BLaER1 treated with 17β-estradiol and CSF1 and Interleukin-3, amounts not matched to agents 10 nM and 100 nM (cell line): ENCODE measurements at regions not wholly inside any gene's neighbourhood (a gene's known extent, or its start where the extent isn't known, plus 50 kb on each side); places are given as distances from the start of the nearest gene placed in this dataset.

Source experiments
- H3K27ac ChIP-seq, 11 experiments: shearing (Covaris generic); formaldehyde crosslinking; 2 replicates each; pipeline ENCODE4 v1.8.1; 2022
- H3K27me3 ChIP-seq, 11 experiments: shearing (Covaris generic); formaldehyde crosslinking; 2 replicates each; pipeline ENCODE4 v1.8.1; 2022
- H3K36me3 ChIP-seq, 11 experiments: shearing (Covaris generic); formaldehyde crosslinking; 2 replicates each; pipeline ENCODE4 v1.8.1; 2022
- H3K4me1 ChIP-seq, 10 experiments: shearing (Covaris generic); formaldehyde crosslinking; 2 replicates each; pipeline ENCODE4 v1.8.1; 2022
- H3K4me2 ChIP-seq, 11 experiments: shearing (Covaris generic); formaldehyde crosslinking; 2 replicates each; pipeline ENCODE4 v1.8.1; 2022
- H3K4me3 ChIP-seq, 10 experiments: shearing (Covaris generic); formaldehyde crosslinking; 2 replicates each; pipeline ENCODE4 v1.8.1; 2022
- H3K9ac ChIP-seq, 11 experiments: shearing (Covaris generic); formaldehyde crosslinking; 2 replicates each; pipeline ENCODE4 v1.8.1; 2022
- H3K9me3 ChIP-seq, 11 experiments: shearing (Covaris generic); formaldehyde crosslinking; replicated peaks in 1 of 11; 2 replicates each; pipeline ENCODE4 v1.8.1; 2022
- H4K20me1 ChIP-seq, 11 experiments: shearing (Covaris generic); formaldehyde crosslinking; 2 replicates each; pipeline ENCODE4 v1.8.1; 2022
- Cebpa-rat ChIP-seq, 11 experiments: shearing (Covaris generic); IDR thresholded peaks; 2 replicates each; pipeline ENCODE4 v1.8.1; 2022

DNA sequence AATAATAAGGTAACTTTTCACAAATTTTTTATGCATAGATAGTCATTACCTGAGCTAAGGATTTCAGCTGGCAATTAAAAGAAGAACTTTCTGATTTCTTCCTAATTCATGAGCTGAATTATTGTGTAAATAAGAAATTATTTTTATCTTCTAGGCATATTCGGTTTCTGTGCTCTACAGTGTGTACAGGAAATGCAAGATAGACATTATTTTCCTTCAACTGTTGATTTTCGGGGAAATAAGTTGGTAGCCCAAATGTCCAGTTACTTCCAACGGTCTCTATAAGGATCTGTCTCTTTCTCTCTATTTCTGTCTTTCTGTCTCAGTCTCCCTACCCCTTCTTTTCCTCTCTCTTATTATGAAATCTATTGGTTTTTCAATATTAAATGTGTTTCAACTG is 137.3 kb upstream of the CLNK start:
- Histone ChIP-seq H3K9me3 (no peaks in the 10 kb centered on the region), H4K20me1 (no peaks in the 10 kb centered on the region), H3K27ac (no peak overlapping the region), H3K27me3 (no peaks in the 10 kb centered on the region), H3K9ac (no peak overlapping the region), H3K36me3 (no peaks in the 10 kb centered on the region), H3K4me1 (no peaks in the 10 kb centered on the region), H3K4me2 (no peak overlapping the region), H3K4me3 (no peak overlapping the region)
- no peak for TF ChIP-seq Cebpa-rat (IDR thresholded peaks at IDR 0.05)

DNA sequence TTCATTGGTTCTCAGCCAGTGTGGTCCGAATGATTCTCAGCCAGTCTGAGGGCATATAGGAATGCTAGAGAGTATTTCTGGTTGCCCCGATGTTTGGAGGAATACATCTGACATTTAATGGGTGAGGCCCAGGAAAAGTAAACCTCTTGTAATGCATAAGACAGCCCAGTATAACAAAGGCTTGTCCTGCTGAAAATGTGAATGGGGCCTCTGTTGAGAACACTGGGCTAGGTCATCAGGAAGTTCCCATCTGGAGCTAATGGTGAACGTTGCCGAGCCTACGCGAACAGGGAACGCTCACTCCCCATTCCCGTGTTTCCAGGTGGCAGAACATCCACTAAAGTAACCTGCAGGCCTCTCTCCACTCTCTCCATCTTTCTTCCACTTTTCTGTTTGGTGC is 132.0 kb upstream of the CLNK start:
- Histone ChIP-seq H3K9me3 (peaks cover 19 to 30% (median 22%) of the 10 kb centered on the region in 11 experiments), H3K36me3 (no peaks in the 10 kb centered on the region), H3K4me2 (no peak overlapping the region), H3K9ac (no peak overlapping the region), H3K4me3 (no peak overlapping the region), H4K20me1 (no peaks in the 10 kb centered on the region), H3K27ac (no peak overlapping the region), H3K27me3 (no peaks in the 10 kb centered on the region), H3K4me1 (no peaks in the 10 kb centered on the region)
- no peak for TF ChIP-seq Cebpa-rat (IDR thresholded peaks at IDR 0.05)

DNA sequence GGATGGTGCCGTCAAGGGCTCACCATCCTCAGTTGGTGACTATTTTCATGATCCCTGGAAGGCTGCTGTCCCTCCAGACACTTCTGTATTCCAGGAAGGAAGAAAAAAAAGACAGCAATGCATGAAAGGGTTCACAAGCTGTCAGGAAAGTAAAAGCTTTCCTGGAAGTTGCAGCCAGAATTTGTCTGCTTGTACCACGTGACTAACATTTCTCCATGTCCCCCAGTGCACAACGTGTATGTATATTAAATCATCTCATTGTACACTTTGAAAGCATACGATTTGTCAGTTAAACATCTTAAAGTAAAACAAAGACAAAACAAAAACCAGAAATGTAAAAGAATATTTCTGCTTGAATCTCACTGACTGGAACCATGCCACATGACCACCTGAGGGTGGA is 127.4 kb upstream of the CLNK start:
- Histone ChIP-seq H3K4me3 (no peak overlapping the region), H3K27me3 (no peaks in the 10 kb centered on the region), H3K4me2 (no peak overlapping the region), H3K9ac (no peak overlapping the region), H3K36me3 (no peaks in the 10 kb centered on the region), H3K4me1 (no peaks in the 10 kb centered on the region), H4K20me1 (no peaks in the 10 kb centered on the region), H3K9me3 (peaks cover 19 to 30% (median 23%) of the 10 kb centered on the region in 11 experiments), H3K27ac (no peak overlapping the region)
- no peak for TF ChIP-seq Cebpa-rat (IDR thresholded peaks at IDR 0.05)

DNA sequence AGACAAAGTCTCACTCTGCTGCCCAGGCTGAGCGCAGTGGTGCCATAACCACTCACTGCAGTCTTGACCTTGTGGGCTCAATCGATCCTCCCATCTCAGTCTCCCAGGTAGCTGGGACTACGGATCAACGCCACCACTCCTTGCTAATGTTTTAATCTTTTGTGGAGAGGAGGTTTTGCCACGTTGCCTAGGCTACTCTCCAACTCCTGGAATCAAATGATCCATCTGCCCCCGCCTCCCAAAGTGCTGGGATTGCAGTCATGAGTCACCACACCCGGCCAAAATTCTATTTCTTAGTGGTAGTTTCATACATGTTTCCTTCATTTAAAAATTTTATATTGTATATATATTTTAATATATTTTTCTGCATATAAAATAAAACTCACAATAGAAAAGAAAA is 125.8 kb upstream of the CLNK start:
- 0 out of 20 replicates have a peak, but pooled peaks cover 0 to 4% (median 0%) of the 10 kb centered on the region in 10 experiments for H3K4me1 ChIP-seq
- H3K4me3 ChIP-seq, result no peak overlapping the region
- H3K9ac ChIP-seq, result no peak overlapping the region
- no peak overlapping the region for H3K27ac ChIP-seq
- H3K9me3 ChIP-seq, result peaks cover 19 to 43% (median 35%) of the 10 kb centered on the region in 11 experiments
- TF ChIP-seq Cebpa-rat (IDR thresholded peaks at IDR 0.05), result no peak
- no peaks in the 10 kb centered on the region for H3K36me3 ChIP-seq
- H4K20me1 ChIP-seq, result no peaks in the 10 kb centered on the region
- no peaks in the 10 kb centered on the region for H3K27me3 ChIP-seq
- no peak overlapping the region for H3K4me2 ChIP-seq

DNA sequence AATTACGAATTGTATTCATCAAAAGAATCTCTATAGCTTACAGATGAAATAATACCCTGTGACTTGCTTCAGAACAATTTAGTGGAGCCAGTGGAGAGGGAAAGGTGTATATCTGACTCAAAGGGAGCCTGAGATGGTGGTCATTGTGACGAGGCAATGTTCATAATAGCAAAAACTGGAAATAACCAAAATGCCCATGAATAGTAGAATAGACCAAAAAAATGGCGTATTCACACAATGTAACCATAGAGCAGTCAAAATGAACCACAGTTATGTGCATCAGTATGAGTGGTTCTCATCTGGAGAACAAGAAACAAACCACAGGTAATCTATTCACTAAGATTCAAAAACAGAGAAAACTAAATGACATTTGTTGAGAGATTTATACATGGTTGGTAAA is 125.3 kb upstream of the CLNK start:
- H3K9me3 ChIP-seq, result peaks cover 19 to 46% (median 39%) of the 10 kb centered on the region in 11 experiments
- no peaks in the 10 kb centered on the region; a peak in 1 of 22 replicates for H3K27me3 ChIP-seq
- no peak overlapping the region for H3K27ac ChIP-seq
- H3K4me1 ChIP-seq, result 0 out of 20 replicates have a peak, but pooled peaks cover 0 to 4% (median 0%) of the 10 kb centered on the region in 10 experiments
- H3K9ac ChIP-seq, result no peak overlapping the region
- no peak overlapping the region for H3K4me3 ChIP-seq
- no peak for TF ChIP-seq Cebpa-rat (IDR thresholded peaks at IDR 0.05)
- no peaks in the 10 kb centered on the region for H4K20me1 ChIP-seq
- no peaks in the 10 kb centered on the region for H3K36me3 ChIP-seq
- H3K4me2 ChIP-seq, result no peak overlapping the region

DNA sequence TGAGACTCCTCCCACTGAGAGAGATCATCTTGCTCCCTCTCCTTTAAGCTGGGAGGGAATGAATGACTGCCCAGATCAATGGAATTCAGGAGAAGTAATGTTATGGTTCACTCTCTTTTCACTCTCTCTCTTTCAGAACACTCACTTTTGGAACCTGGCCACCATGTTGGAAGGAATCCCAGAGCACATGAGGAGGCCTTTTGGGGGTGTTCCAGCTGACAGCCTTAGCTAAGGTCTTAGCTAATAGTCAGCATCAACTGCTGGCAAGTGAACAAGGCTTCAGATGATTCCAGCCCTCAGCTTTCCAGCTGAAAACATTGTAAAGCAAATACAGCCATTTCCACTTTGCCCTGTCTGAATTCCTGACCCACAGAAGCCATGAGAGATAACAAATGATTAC is 124.0 kb upstream of the CLNK start:
- H3K27me3 ChIP-seq, result no peaks in the 10 kb centered on the region; a peak in 1 of 22 replicates
- no peaks in the 10 kb centered on the region for H3K36me3 ChIP-seq
- H3K27ac ChIP-seq, result no peak overlapping the region
- H3K9me3 ChIP-seq, result peaks cover 12 to 40% (median 30%) of the 10 kb centered on the region in 11 experiments
- H4K20me1 ChIP-seq, result no peaks in the 10 kb centered on the region
- no peak overlapping the region for H3K4me2 ChIP-seq
- TF ChIP-seq Cebpa-rat (IDR thresholded peaks at IDR 0.05), result no peak
- H3K9ac ChIP-seq, result no peak overlapping the region
- peaks cover 0 to 11% (median 2%) of the 10 kb centered on the region in 10 experiments; a peak in 6 of 20 replicates for H3K4me1 ChIP-seq
- no peak overlapping the region for H3K4me3 ChIP-seq

DNA sequence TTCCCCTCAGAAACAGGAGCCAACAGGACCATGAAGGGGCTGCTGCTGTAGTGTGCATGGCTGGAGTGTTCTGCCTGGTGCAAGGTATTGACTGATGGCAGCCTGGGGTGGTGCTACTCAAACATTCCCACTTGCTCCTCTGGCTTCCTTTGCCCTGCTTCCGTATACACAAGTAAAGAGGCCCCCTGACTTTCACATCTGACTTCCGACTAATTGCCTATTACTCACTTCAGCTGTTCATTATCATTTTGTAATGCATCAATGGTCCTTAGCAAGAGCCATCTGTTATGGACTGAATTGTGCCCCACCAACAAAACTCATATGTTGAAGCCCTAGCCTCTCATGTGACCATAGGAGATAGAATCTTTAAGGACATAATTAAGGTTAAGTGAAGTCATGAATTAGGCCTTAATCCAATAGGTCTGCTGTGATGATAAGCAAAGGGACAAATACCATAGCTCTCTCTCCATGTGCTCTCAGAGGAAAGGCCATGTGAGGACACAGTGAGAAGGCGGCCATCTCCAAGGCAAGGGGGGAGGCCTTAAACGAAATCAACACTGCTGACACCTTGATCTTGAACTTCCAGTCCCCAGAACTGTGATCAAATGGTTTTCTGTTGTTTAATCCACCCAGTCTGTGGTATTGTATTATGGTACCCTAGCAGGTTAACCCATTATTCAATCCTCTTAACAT is 122.5 kb upstream of the CLNK start:
- TF ChIP-seq Cebpa-rat (IDR thresholded peaks at IDR 0.05), result no peak
- H3K36me3 ChIP-seq, result no peaks in the 10 kb centered on the region
- peaks cover 4 to 29% (median 19%) of the 10 kb centered on the region in 11 experiments; a peak in 19 of 22 replicates for H3K9me3 ChIP-seq
- no peak overlapping the region for H3K9ac ChIP-seq
- no peak overlapping the region for H3K4me2 ChIP-seq
- peaks cover 0 to 12% (median 2%) of the 10 kb centered on the region in 10 experiments; a peak in 6 of 20 replicates for H3K4me1 ChIP-seq
- no peaks in the 10 kb centered on the region for H4K20me1 ChIP-seq
- H3K27me3 ChIP-seq, result no peaks in the 10 kb centered on the region; a peak in 1 of 22 replicates
- no peak overlapping the region for H3K4me3 ChIP-seq
- no peak overlapping the region for H3K27ac ChIP-seq

DNA sequence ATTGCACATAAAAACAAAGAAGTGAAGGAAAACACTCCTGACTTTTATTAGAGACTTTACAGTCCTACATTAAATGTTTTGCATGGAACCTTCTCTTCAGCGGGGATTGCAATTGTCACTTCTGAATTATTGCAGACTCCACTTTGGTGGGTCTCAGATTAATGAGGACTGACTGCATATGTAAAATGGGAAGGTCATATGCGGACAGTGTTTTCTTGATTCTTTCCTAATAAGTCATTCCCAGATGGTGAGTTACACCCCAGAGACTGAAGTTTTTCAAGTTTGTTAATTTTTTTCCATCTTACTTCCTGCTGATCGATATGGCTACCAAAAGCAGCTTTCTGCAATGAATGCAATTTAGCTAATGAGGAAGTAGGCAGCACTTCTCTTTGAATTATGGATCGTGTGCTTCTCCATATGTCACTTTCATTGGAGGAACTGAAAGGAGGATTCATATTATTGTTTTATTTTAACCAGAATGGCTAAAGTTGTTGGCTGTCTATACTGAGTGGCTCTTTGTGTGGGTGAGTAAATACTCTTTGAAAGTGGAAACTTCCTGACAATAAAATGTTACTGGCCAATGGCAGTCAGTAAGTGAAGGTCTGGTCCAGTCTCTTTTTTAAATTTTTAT is 119.3 kb upstream of the CLNK start:
- Histone ChIP-seq H3K36me3 (no peaks in the 10 kb centered on the region), H3K4me2 (peak overlapping the region in 3 of 11 experiments; percentile 15 to 66 (median 58); a peak in 5 of 22 replicates), H3K4me3 (no peak overlapping the region), H3K9ac (no peak overlapping the region), H3K4me1 (peaks cover 0 to 12% (median 2%) of the 10 kb centered on the region in 10 experiments; a peak in 6 of 20 replicates), H3K27ac (no peak overlapping the region), H3K9me3 (peaks cover 4 to 38% (median 26%) of the 10 kb centered on the region in 11 experiments; a peak in 19 of 22 replicates), H4K20me1 (no peaks in the 10 kb centered on the region), H3K27me3 (no peaks in the 10 kb centered on the region; a peak in 1 of 22 replicates)
- TF ChIP-seq Cebpa-rat (IDR thresholded peaks at IDR 0.05), result no peak

DNA sequence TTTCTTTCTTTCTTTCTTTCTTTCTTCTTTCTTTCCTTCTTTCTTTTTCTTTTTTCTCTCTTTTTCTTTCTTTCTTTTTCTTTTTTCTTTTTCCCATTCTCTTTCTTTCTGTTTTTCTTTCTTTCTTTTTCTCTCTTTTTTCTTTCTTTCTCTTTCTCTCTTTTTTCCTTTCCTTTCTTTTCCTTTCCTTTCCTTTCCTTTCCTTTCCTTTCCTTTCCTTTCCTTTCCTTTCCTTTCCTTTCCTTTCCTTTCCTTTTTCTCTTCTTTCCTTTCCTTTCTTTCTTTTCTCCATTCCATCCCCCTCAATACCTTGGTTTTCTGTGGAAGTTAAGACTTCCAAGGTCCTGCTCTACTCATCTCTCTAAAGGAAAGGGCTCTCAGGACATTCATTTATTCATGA is 102.8 kb upstream of the CLNK start:
- H3K9me3 ChIP-seq, result no peaks in the 10 kb centered on the region
- H3K27ac ChIP-seq, result no peak overlapping the region
- no peaks in the 10 kb centered on the region for H4K20me1 ChIP-seq
- no peak for TF ChIP-seq Cebpa-rat (IDR thresholded peaks at IDR 0.05)
- no peak overlapping the region for H3K4me3 ChIP-seq
- H3K9ac ChIP-seq, result no peak overlapping the region
- H3K4me2 ChIP-seq, result no peak overlapping the region
- H3K4me1 ChIP-seq, result no peaks in the 10 kb centered on the region
- H3K27me3 ChIP-seq, result no peaks in the 10 kb centered on the region
- H3K36me3 ChIP-seq, result no peaks in the 10 kb centered on the region
